ENCODE measurements at regions not wholly inside any gene's neighbourhood (a gene's known extent, or its start where the extent isn't known, plus 50 kb on each side); places are given as distances from the start of the nearest gene placed in this dataset.

GRCh38 chr21:19842601-19843000 is 1155.6 kb upstream of the NCAM2 start:
- DNase-seq: no peak
- H3K4me1 ChIP-seq: no peaks in the 10 kb centered on the region
- no peaks in the 10 kb centered on the region for H3K36me3 ChIP-seq
- H3K27ac ChIP-seq: no peak overlapping the region
- 81 to 87% (median 85%) methylated on average over 2 of the region's 2 CpGs for WGBS, 5 donors
- H3K4me3 ChIP-seq: no peak overlapping the region
- no peaks in the 10 kb centered on the region for H3K27me3 ChIP-seq (replicated peaks in 1 of 7)
- no peaks in the 10 kb centered on the region for H3K9me3 ChIP-seq
- TF ChIP-seq CTCF (IDR thresholded peaks at IDR 0.05 in 8 of 11, conservative IDR thresholded peaks at IDR 0.05 in 3 of 11) (no peak), POLR2A (IDR thresholded peaks at IDR 0.05) (no peak), POLR2AphosphoS5 (IDR thresholded peaks at IDR 0.05) (no peak)
- intact Hi-C loops (cut with DNase I; ENCODE audit: low total_unique reads): no loop called here

- WGBS, 5 donors: 79 to 88% (median 84%) methylated on average over 2 of the region's 2 CpGs
- DNase-seq: no peak
Measured at GRCh38 chr21:19844334-19844733, 1153.9 kb upstream of the NCAM2 start.

GRCh38 chr21:19850157-19850556 is 1148.1 kb upstream of the NCAM2 start:
- H3K27me3 ChIP-seq (replicated peaks in 1 of 7): no peaks in the 10 kb centered on the region
- no peak for DNase-seq
- WGBS, 5 donors: 74 to 89% (median 81%) methylated on average over 1 of the region's 1 CpG

More at GRCh38 chr21:19844334-19844733, 1153.9 kb upstream of the NCAM2 start:
- H3K27ac ChIP-seq: no peak overlapping the region
- H3K36me3 ChIP-seq: no peaks in the 10 kb centered on the region
- intact Hi-C loops (cut with DNase I; ENCODE audit: low total_unique reads): no loop called here
- H3K4me1 ChIP-seq: no peaks in the 10 kb centered on the region
- H3K4me3 ChIP-seq: no peak overlapping the region
- H3K9me3 ChIP-seq: no peaks in the 10 kb centered on the region
- TF ChIP-seq POLR2A (IDR thresholded peaks at IDR 0.05): no peak
- no peak for TF ChIP-seq CTCF (IDR thresholded peaks at IDR 0.05 in 8 of 11, conservative IDR thresholded peaks at IDR 0.05 in 3 of 11)
- TF ChIP-seq POLR2AphosphoS5 (IDR thresholded peaks at IDR 0.05): no peak
- H3K27me3 ChIP-seq (replicated peaks in 1 of 7): no peaks in the 10 kb centered on the region

GRCh38 chr21:19853061-19853460 is 1145.1 kb upstream of the NCAM2 start:
- H3K4me3 ChIP-seq: no peak overlapping the region
- H3K27me3 ChIP-seq (replicated peaks in 1 of 7): no peaks in the 10 kb centered on the region
- no peaks in the 10 kb centered on the region for H3K4me1 ChIP-seq
- intact Hi-C loops (cut with DNase I; ENCODE audit: low total_unique reads): no loop called here
- no peak overlapping the region for H3K27ac ChIP-seq
- WGBS, 5 donors: 86 to 96% (median 87%) methylated on average over 8 to 10 of the region's 10 CpGs
- peak; percentile 72 for DNase-seq
- no peaks in the 10 kb centered on the region for H3K36me3 ChIP-seq
- TF ChIP-seq POLR2A (IDR thresholded peaks at IDR 0.05) (no peak), POLR2AphosphoS5 (IDR thresholded peaks at IDR 0.05) (no peak)
- peaks cover 0 to 23% (median 0%) of the 10 kb centered on the region in 8 donors for H3K9me3 ChIP-seq

More at GRCh38 chr21:19850157-19850556, 1148.1 kb upstream of the NCAM2 start:
- H3K36me3 ChIP-seq: no peaks in the 10 kb centered on the region
- intact Hi-C loops (cut with DNase I; ENCODE audit: low total_unique reads): no loop called here
- peaks cover 0 to 14% (median 0%) of the 10 kb centered on the region in 8 donors for H3K9me3 ChIP-seq
- no peak overlapping the region for H3K4me3 ChIP-seq
- no peaks in the 10 kb centered on the region for H3K4me1 ChIP-seq
- H3K27ac ChIP-seq: no peak overlapping the region
- no peak for TF ChIP-seq CTCF (IDR thresholded peaks at IDR 0.05 in 8 of 11, conservative IDR thresholded peaks at IDR 0.05 in 3 of 11)
- no peak for TF ChIP-seq POLR2A (IDR thresholded peaks at IDR 0.05)
- TF ChIP-seq POLR2AphosphoS5 (IDR thresholded peaks at IDR 0.05): no peak
